Calu3 (cell line): ENCODE measurements at regions not wholly inside any gene's neighbourhood (a gene's known extent, or its start where the extent isn't known, plus 50 kb on each side); places are given as distances from the start of the nearest gene placed in this dataset.

ENCODE experiments used
- BruUV-seq: library from RNA; stranded (reverse); fragments of 400-500 nt; replicated peaks from 2 replicates; lab custom pipeline; 2021; lab: Mats Ljungman, UMichigan
- CTCF ChIA-PET: fragments of 300-600 bp; sonication (Branson Sonifier 250); formaldehyde crosslinking; loops from one replicate; lab custom pipeline; 2022; ENCODE audit warnings: antibody characterized with exemption; lab: Charles Lee
- DNase-seq: peaks from one replicate; pipeline ENCODE4 v3.0.0; 2022
- H3K27ac Mint-ChIP-seq: one replicate; pipeline ENCODE4 v1.8.0; 2022; ENCODE audit warnings: mixed read lengths; ENCODE audit not compliant: unreplicated experiment
- H3K27me3 Mint-ChIP-seq: one replicate; pipeline ENCODE4 v1.8.0; 2022; ENCODE audit warnings: mixed read lengths; ENCODE audit not compliant: unreplicated experiment
- H3K36me3 Mint-ChIP-seq: one replicate; pipeline ENCODE4 v1.8.0; 2022; ENCODE audit warnings: mild to moderate bottlenecking, moderate library complexity, mixed read lengths; ENCODE audit not compliant: insufficient read depth, unreplicated experiment
- H3K4me1 Mint-ChIP-seq: one replicate; pipeline ENCODE4 v1.8.0; 2022; ENCODE audit warnings: mild to moderate bottlenecking, low read depth, mixed read lengths; ENCODE audit not compliant: unreplicated experiment
- H3K4me3 Mint-ChIP-seq: one replicate; pipeline ENCODE4 v1.8.0; 2022; ENCODE audit warnings: mild to moderate bottlenecking, low read depth, moderate library complexity, mixed read lengths; ENCODE audit not compliant: unreplicated experiment
- H3K9me3 Mint-ChIP-seq: one replicate; pipeline ENCODE4 v1.8.0; 2022; ENCODE audit warnings: low read depth, mixed read lengths; ENCODE audit not compliant: unreplicated experiment
- intact Hi-C: fragments of 100-400 bp; cut with micrococcal nuclease; formaldehyde crosslinking; loops from one replicate; pipeline ENCODE4 v1.10.0; 2022; ENCODE audit not compliant: unreplicated experiment
- TF ChIP-seq, protein P1 (sequence below): fragments of 200-600 bp; IDR thresholded peaks from one replicate; pipeline ENCODE4 v1.8.0; 2022; ENCODE audit warnings: antibody characterized with exemption; ENCODE audit not compliant: unreplicated experiment

DNA sequence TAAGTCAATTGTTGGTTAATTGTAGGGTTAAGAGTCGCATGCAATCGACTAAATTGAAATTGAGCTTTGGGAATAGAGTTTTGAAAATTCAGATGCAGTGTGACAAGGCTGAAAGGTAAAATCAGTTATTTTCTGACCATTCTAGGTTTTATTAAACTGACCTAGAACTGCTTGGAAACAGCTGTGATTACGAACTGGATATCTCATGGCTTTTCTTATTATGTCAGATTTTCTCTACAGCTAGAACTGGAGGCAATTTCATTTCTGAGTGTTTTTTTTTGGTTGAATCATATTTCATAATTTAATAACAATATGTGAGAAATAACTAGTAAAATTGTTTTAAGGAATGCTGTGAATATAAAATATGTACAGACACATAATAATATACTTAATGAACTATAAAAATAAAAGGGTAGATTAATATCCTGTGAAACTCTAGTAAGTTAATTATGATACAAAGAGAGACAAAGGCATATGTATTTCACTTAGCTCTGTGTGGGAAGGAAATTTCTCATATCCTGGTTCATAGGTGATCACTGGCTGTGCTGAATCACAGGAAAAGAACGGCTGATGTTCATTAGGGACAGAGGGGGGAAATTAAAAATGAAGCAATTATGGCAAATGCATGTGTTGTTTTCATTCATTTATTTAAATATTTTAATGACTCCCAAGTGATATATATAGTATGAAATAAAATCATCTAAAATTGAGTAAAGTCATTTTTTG is 403.2 kb downstream of the ZIC1 start:
- Mint-ChIP-seq H3K36me3 (no peaks in the 10 kb centered on the region), H3K9me3 (no peaks in the 10 kb centered on the region), H3K4me3 (no peak overlapping the region), H3K27me3 (no peaks in the 10 kb centered on the region), H3K27ac (no peak overlapping the region), H3K4me1 (peaks cover 14% of the 10 kb centered on the region)
- DNase-seq: no peak
- no TSS peak for BruUV-seq
- CTCF ChIA-PET: no interaction called here
- intact Hi-C loops: no loop called here
- TF ChIP-seq, protein P1, sequence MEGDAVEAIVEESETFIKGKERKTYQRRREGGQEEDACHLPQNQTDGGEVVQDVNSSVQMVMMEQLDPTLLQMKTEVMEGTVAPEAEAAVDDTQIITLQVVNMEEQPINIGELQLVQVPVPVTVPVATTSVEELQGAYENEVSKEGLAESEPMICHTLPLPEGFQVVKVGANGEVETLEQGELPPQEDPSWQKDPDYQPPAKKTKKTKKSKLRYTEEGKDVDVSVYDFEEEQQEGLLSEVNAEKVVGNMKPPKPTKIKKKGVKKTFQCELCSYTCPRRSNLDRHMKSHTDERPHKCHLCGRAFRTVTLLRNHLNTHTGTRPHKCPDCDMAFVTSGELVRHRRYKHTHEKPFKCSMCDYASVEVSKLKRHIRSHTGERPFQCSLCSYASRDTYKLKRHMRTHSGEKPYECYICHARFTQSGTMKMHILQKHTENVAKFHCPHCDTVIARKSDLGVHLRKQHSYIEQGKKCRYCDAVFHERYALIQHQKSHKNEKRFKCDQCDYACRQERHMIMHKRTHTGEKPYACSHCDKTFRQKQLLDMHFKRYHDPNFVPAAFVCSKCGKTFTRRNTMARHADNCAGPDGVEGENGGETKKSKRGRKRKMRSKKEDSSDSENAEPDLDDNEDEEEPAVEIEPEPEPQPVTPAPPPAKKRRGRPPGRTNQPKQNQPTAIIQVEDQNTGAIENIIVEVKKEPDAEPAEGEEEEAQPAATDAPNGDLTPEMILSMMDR: no peak

DNA sequence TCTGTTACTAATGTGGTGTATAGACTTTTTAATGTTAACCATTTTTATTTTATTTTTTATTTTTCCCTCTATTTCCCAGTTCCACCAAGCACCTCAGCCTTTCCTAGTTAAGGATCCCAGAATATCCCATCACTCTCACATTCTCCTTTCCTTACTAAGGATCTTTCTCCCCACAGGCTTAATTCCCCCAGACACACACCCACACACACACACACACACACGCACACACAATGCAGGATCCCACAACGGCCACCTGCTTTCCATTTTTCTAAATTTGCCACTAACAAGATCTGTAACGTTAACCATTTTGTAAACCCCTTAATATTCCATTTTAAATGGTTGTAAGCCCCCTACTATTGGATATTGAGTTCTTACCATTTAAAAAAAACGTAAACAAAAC is 404.1 kb downstream of the ZIC1 start:
- Mint-ChIP-seq H3K4me3 (no peak overlapping the region), H3K27ac (peak overlapping the region; percentile 4), H3K27me3 (no peaks in the 10 kb centered on the region), H3K4me1 (peaks cover 14% of the 10 kb centered on the region), H3K9me3 (no peaks in the 10 kb centered on the region), H3K36me3 (no peaks in the 10 kb centered on the region)
- no TSS peak for BruUV-seq
- intact Hi-C loops: no loop called here
- CTCF ChIA-PET: no interaction called here
- no peak for DNase-seq
- TF ChIP-seq, protein P1: no peak

DNA sequence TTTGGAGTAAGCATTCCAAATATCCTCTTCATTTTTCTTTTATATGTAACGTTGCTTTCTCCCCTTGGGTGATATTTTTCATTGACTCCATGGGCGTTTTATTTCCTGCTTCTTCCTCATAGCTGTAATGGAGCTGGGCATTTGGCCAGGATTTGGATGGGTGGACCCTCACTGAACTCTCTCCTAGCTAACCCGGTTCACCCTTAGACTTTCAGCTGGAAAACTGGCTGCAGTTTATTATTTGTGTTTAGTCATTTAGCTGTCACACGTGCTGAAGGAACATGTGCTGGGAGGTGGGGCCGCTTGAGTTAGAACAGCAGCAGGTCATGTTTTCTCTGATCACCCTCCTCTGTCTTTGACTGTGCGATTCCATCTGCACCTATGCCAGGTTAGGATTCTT is 407.6 kb downstream of the ZIC1 start:
- H3K36me3 Mint-ChIP-seq: no peaks in the 10 kb centered on the region
- TF ChIP-seq, protein P1: no peak
- peak overlapping the region; percentile 25 for H3K4me3 Mint-ChIP-seq
- peaks cover 14% of the 10 kb centered on the region for H3K4me1 Mint-ChIP-seq
- no TSS peak for BruUV-seq
- no peaks in the 10 kb centered on the region for H3K27me3 Mint-ChIP-seq
- H3K9me3 Mint-ChIP-seq: no peaks in the 10 kb centered on the region
- CTCF ChIA-PET: interaction anchor here (0.6 to 1.8 kb wide), 5 partner anchors 20 to 1658 kb away, joined by 3 to 11 read pairs (median 3); no protein-coding TSS in a partner anchor
- peak overlapping the region; percentile 84 for H3K27ac Mint-ChIP-seq
- intact Hi-C loops: loop anchor here (5.0 kb wide), 2 partner anchors 114 to 131 kb away; no protein-coding TSS in a partner anchor
- peak; percentile 88 for DNase-seq

DNA sequence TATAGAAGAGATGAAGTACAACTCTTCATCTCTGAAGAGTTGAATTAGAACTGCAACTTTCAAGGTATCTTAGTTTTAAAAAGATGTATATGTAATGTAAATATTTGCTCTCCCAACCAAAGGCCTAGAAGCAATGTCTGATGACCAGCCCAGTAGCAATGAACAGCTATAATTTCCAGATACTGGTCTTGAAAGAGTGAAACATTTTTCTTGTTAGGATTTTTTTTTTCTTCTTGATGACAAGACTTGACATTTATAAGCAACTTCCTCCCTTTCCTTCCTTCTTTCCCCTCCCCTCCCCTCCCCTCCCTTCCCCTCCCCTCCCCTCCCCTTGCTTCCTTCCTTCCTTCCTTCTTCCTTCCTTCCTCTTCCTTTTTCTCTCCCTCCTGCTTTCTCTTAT is 423.4 kb downstream of the ZIC1 start:
- intact Hi-C loops: no loop called here
- BruUV-seq: no TSS peak
- no peak for DNase-seq
- Mint-ChIP-seq H3K27ac (no peak overlapping the region), H3K9me3 (peaks cover 6% of the 10 kb centered on the region), H3K4me3 (no peak overlapping the region), H3K36me3 (no peaks in the 10 kb centered on the region), H3K4me1 (no peaks in the 10 kb centered on the region), H3K27me3 (no peaks in the 10 kb centered on the region)
- CTCF ChIA-PET: interaction anchor here (0.6 kb wide), 2 partner anchors 248 to 1859 kb away, joined by 3 to 8 read pairs; no protein-coding TSS in a partner anchor
- TF ChIP-seq, protein P1: no peak
